GM18502 (cell line): ENCODE measurements at regions not wholly inside any gene's neighbourhood (a gene's known extent, or its start where the extent isn't known, plus 50 kb on each side); places are given as distances from the start of the nearest gene placed in this dataset.

Source experiments
- ATAC-seq: cut with Tn5 transposase; IDR thresholded peaks from one replicate; pipeline ENCODE4 v1.9.1; 2021; ENCODE audit warnings: mild to moderate bottlenecking; ENCODE audit not compliant: unreplicated experiment, poor library complexity

DNA sequence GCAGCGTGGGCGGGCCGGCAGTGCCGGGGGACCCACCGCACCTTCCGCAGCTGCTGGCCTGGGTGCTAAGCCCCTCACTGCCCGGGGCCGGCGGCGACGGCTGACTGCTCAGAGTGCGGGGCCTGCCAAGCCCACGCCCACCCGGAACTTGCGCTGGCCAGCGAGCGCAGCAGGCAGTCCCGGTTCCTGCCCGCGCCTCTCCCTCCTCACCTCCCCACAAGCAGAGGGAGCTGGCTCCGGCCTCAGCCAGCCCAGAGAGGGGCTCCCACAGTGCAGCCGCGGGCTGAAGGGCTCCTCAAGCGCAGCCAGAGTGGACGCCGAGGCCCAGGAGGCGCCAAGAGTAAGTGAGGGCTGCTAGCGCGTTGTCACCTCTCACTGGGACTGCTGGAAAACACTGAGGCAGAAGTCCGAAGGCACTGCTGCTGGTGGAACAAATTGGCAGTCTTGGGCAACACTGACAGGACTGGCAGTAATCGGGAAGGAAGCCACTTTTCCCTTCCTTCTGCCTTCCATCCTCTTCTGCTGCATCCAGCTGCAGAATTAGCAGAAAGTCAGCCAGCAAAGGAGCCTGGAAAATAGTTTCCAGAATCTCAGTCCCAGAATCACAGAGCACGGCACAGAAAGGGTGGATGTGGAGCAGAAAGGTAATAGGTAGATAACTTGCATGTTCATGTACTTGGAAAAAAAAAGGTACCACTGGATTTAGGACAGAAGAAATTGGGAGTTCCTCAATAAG lies 179.4 kb upstream of the FN1 start:
- no peak for ATAC-seq

DNA sequence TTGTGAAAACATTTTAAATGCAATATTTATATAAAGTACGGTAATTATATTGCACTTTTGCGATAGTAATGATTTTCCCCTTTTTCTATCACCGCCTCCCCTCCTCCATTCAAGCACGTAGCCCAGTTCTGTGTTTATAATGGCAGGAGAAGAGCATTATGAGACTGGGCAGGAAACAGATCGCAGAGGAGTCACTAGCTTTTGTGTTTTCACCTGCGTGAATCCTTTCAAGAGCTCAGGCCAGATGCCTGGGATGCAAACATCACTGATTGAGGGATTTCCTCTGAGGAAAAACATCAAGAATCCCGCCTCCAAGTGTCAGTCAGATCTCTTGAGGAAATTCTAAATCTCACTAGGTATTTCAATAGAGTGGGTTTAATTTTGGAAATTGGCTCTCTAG lies 178.4 kb upstream of the FN1 start:
- ATAC-seq = no peak

DNA sequence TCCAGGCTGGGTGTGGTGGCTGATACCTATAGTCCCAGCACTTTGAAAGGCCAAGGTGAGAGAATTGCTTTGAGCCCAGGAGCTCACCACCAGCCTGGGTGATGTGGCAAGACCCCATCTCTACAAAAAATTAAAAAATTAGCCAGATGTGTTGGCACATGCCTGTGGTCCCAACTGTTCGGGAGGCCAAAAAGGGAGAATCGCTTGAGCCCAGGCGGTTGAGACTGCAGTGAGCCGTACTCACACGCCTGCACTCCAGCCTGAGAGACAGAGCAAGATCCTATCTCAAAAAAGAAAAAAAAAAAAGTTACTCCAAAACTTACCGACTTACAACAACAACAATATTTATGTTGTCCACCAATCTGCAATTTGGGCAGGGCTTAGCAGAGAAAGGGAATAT lies 178.0 kb upstream of the FN1 start:
- ATAC-seq = no peak

DNA sequence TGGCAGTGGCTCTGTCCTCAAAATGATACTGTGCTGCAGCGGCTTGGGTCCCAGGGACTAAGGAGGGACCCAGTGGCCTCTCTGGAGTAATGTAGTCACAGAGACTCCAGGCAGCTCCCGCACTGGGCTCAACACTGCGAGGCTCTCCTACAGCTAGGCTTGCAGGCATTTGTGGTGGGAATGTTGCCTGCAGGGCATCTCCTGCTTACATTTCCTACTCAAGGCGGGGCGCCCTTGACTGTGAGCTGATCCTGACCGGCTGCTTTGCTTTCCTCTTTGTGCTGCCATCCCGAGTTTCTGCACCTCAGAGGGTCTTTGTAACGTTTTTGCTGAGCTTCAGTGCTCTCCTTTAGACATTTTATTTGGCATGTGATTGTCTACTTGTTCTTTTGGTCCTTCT lies 177.4 kb upstream of the FN1 start:
- no peak for ATAC-seq

DNA sequence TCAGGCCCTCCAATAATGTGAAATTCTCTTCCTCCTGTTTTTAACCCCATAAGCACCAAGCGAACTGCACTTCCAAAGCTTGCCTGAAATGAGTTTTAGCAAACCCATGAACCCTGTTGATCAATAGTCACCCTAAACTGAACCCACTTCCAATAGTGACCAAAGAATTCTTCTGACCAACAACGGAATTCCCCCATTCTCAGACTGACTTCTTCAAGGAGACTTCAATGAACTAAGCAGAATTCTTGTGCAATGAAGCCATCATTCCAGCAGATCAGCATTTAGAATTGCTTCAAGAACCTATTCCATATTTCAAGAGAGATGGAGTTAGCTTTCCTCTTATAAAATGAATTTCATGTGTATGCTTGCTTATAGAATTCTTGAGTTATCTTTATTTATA lies 176.9 kb upstream of the FN1 start:
- no peak for ATAC-seq

DNA sequence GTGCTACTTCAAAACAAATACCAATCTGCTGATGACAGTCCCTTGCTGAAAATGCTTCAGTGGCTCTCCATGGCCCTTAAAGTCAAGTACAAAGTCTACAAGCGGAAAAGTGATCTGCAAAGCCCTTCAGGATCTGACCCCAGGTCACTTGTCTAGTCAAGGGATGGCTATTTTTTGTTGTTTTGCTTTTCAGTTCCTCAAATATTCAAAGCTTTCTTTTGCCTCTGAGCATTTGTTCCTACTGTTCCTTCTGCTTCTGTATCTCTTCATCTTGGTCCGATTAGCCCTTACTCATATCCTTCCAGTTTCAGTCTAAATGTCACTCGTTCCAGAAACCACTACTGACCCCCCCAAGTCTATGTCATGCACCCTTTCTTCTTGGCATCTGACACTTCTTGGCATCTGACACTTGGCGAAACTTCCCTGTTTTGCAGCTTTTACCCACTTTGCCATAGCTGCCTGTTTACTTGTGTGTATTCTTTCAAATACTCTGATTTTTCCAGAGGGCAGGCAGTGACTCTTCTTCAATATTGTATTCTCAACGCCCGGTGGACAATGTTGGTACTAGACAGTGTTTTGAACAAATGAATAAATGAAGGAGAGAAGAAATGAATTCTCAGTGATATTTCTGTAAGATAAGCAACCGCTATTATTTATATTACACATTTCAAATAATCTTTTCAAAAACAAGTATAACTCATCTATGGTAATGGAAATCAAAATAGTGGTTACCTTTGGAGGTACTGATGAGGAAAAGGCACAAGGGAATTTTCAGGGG lies 175.9 kb upstream of the FN1 start:
- ATAC-seq = peak; percentile 77

DNA sequence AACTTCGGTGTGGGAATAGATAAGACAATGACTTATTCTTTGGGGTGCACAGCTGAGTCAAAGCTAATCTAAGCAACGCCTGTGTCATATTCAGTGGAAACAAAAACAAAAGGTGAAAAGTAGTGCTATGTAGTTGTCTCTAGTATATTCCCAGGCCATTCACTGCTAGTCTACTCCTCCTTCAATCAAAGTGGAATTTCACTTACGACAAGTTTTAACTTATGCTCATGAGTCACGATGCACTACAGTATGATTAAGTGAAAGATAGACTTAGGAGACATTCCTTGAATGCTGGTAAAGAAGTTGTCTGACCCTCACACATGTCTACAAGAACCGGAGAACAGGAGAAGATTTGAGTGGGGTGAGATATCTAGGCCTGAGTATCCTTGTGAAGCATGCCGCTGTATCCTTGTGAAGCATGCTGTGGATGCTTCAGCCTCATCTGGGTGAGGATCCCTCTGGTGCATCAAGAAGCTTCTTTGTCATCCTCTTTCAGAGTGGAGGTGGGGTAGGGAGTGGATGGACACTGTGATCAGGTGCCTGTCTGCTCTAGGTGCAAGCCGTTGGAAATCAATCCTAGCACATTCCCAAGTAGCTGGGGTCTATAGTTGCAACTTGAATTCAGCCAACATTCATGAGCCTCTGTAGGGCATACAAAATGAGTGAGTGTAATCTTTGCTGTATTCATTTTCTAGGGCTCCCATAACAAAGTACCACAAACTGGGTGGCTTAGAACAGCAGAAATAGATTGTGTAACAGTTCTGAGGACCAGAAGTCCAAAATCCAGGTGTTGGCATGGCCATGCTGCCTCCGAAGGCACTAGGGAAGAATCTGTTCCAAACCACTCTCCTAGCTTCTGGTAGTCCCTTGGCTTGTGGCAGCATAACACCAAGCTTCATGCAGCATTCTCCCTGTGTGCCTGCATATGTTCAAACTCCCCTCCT lies 173.5 kb upstream of the FN1 start:
- ATAC-seq = no peak

DNA sequence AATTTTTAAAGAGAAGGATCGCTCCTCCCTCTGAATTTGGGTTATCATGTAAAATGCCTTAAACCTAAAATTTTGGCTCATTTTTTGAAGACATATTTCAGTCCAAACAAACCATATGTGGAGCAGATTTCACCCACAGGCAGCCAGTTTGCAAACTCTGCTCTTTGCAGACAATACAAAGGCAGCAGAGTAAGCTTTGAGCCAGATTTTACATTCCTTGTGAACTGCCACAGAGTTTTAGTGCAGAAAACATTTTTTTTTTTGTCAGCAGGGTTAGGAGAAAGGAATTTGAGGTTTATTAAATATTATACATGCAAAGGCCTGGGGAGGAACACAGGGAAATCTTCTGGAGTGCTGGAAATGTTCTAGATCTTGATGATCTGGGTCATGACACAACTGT lies 171.9 kb upstream of the FN1 start:
- ATAC-seq = no peak

DNA sequence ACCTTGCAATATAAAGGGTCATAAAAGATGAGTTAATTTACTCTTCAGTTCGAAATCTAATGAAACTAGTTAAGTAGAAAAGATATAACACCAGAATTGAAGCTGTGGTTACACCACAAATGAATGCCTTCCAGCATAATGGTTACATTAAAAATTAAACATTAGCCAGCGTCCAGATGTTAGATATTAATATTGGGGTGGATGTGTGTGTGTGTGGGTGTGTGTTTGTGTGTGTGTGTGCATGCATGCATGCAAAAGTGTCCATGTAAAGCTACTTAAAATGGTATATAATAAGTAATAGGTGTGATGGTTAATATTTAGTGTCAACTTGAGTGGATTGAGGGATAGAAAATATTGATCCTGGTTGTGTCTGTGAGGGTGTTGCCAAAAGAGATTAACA lies 170.4 kb upstream of the FN1 start:
- ATAC-seq = no peak

DNA sequence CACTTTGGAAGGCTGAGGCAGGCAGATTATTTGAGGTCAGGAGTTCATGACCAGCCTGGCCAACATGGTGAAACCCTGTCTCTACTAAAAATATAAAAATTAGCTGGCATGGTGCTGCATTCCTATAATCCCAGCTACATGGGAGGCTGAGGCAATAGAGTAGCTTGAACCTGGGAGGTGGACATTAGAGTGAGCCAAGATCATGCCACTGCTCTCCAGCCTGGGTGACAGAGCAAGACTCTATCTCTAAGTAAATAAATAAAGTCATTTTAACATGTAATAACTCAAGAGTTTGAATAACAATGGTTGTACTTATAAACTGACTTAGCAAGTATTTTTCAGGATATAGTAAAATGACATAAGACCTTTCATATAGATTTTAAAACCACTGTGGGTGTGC lies 169.3 kb upstream of the FN1 start:
- no peak for ATAC-seq

DNA sequence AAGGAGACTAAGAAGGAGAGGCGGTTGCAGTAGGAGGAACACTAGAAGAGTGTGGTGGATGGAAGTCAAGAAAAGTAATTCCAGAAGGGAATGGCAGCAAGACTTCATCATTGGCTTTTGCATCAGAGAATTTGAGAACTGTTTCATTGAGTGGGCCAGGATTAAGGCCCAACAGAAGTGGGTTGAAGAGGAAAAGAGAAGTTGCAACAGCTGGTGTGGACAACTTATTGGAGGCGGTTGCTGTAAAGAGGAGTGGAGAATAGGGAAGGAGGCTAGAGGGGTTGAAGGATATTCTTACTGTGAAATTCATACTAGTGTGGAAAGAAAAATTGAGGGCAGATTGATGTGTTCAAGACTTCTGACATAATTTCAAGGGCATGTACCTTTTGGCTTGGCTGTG lies 168.7 kb upstream of the FN1 start:
- ATAC-seq = no peak

DNA sequence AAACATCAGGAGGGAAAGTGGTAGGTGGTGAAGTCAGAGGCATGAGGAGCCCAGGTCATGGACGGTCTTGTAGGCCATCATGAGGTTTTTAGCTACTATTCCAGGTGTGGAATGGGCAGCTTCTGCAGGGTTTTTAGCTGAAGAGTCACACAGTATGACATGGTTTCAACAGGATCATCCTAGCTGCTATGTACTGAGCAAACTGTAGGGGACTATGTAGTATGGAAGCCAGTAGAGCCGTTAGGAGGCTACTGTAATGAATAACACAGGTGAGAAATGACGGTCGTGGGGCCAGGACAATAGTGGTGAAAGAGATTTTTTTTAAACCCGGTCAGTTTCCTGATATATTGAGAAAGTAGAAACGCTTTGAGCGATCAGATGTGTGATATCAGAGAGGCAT lies 167.6 kb upstream of the FN1 start:
- ATAC-seq = no peak

DNA sequence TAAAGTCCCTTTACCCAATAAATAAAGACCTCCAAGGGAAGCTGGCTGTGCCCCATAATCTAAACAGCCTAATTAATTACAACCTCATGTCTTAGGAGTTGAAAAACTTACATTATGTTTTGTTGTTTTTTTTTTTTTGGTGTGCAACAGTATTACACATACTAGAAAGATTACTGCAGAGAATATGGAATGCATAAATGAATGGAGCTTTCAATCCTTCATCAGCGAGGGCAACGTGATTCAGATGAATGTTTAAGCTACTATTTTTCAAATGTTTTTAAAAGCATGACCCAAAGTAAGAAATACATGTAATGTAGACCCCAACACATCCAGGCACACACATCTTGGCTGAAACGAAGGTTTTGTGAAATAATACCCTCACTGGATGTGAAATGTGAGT lies 167.1 kb upstream of the FN1 start:
- no peak for ATAC-seq

DNA sequence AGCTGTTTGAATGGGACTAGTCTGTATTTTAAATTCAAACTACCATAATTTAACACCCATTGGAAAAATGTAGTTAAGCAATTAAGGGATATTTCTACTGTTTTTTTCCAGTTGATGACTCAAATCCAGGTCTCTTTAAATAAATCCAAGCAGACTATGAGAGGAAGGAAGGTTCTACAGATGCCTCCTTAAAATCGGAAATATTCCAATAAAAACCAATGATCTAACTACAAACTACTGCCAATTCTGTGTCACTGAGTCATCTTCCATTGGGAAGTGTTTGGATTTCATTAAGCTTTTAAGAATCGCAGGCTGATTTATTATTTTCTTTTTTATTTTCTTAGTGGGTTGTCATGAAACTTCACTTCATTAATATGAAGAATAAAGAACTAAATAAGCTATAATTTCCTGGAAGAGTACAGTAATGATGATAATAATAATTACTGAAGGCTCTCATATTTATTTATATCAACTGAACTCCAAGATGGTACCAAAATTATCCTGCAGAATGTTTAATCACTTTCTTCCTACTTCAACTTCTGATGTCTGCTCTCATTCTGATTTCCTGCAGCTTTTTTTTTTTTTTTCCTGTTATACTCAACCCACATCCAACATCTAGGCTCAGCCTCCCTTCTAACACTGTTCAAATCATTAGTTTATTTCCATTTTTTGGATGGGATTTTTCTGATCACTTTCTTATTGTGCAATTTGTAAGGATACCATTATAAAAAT lies 166.3 kb upstream of the FN1 start:
- no peak for ATAC-seq

DNA sequence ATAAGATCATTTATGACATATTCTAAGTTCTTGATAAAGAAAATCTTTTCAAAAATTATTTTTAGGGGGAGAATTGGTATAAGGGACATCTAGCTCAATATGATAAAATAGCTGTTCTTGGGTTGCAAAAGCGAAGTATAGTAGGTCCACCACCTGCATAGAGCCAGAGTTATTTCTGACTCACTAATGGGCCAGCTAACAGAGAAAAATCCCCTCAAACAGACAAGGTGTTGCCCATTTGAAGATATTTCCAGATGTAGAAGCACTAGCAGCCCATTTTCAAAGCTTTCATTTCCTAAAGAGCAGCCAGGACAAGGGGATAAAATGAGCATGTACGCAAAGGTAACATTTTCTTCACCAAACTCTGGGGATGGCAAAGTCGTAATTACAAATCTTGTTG lies 165.7 kb upstream of the FN1 start:
- ATAC-seq = no peak

DNA sequence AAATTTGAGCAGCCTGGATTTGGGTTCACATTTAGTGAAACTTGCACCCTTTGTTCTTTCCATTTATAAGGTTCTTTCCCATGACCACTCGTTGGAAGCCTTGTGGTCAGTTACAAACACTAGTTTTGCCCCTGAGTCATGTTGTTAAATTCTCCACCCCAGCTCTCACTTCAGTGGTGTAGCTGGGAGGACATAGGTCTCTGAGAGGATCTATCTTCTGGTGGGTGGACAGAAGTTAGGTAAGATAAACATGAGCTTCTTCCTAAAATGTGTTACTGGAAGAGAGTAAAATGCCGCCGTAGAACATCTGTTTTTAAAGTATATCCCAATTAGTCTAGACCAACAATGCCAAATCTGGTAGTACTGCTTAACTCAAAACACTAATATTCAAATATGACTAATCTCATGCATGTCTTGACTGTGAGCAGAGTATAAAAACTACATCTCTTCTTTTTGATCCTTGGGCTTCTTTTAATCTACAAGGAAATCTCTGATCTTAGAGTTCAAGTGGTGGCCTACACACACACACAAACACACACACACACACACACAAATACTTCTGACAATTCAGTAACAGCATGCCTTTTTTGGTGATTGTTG lies 162.6 kb upstream of the FN1 start:
- ATAC-seq = no peak

DNA sequence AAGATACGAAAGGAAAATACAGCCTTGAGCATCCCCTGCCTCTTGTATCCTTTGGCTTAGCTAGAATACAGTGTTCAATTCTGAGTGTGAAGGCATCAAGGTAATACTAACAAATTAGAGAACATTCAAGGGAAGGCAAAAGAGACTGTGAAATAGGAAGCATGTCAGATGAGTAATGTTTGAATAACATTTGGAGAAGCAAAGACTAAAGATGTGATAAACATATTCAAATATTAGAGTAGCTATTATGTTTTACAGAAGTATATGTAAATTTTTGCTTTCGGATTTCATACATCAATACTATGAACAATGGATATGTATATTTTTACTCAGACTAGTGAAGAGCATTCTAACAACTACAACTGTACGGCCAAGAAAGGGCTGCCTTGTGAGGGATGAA lies 161.7 kb upstream of the FN1 start:
- ATAC-seq = no peak

DNA sequence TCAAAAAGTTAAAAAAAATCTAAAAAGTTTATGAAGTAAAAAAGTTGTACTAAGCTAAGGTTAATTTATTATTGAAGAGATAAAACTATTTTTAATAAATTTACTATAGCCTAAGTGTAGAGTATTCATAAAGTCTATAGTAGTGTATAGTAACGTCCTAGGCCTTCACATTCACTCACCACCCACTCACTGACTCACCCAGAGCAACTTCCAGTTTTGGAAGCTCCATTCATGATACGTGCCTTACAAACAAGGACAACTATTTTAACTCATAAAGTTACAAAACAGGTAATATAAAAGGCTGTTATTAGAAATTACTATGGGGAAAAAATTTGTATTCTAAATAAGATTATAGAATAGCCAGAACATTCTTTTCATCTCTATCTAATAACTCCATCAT lies 158.9 kb upstream of the FN1 start:
- no peak for ATAC-seq

DNA sequence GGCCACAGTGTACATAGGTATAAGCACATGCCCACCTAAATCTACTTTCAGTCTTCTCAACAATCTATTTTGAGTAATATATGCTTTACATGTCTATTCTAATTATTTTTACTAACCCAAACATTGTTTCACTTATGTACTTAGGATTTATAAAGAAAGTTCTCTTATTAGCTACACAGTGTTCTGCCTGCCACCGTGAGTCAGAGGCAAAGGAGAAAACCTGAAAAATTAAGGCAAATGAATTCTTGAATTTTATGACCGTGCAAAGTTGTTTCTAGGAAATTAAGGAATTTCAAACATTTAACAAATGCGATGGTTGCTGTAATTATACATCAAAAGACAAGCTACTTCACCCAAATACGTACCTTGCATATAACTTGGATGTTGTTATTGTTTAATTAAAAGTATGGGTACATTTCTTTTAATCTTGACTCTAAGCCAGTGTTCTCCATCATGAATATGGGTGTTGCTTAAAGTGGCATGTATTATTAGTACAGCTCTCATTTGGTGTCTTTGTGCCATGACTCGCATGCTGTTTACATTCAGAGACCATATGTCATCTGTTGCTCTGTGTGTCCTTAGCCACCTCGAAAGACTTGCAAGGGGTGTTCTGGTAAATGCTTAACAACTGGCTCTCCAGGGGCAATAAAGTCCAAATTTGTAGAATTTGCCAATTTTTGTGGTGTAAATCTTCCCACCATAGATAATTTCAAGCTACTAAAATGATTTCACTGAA lies 154.3 kb upstream of the FN1 start:
- ATAC-seq = no peak
